Transverse colon (tissue), 3 donors: ENCODE measurements at regions not wholly inside any gene's neighbourhood (a gene's known extent, or its start where the extent isn't known, plus 50 kb on each side); places are given as distances from the start of the nearest gene placed in this dataset.

Source experiments
- EP300 ChIP-seq: sonication (generic); formaldehyde crosslinking; IDR thresholded peaks from one replicate; pipeline ENCODE4 v1.6.1; 2017; ENCODE audit warnings: antibody characterized with exemption, low read depth
- POLR2A ChIP-seq: fragments of 450-650 bp; IDR thresholded peaks from one replicate; pipeline ENCODE4 v1.6.1; 2016; ENCODE audit warnings: antibody characterized with exemption, mild to moderate bottlenecking, moderate library complexity
- TF ChIP-seq, protein P1 (sequence below), 5 experiments: fragments of 200-600 bp in 3 of 5; fragments of 450-650 bp in 2 of 5; sonication (generic) in 3 of 5; IDR thresholded peaks; 1 replicate in 2 of 5; 2 replicates in 3 of 5; pipeline ENCODE4 v1.5.1; 2016 to 2017; ENCODE audit warnings: antibody characterized with exemption in 5 of 5, inconsistent platforms in 3 of 5, mild to moderate bottlenecking in 2 of 5, moderate library complexity in 1 of 5

DNA sequence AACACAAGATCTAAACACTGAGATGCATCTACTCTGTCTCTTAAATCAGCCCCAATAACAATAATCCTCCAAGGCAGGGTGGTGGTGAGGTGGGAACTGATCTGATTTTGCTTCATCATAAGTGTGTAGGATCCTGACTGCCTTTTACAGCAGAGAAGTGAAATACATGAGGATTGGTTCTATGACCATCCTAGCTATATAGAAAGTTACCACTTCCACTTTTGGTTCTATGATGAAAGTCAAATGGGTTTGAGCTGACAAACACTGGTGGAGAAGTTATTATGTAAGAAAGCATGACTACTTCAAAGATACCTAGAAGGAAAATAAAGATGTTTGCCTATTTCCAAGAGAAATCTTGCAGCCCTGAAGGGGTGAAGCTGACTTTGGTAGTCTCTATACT is 181.6 kb downstream of the NKX6-1 start:
- TF ChIP-seq EP300 (no peak), POLR2A (no peak)
- TF ChIP-seq, protein P1, sequence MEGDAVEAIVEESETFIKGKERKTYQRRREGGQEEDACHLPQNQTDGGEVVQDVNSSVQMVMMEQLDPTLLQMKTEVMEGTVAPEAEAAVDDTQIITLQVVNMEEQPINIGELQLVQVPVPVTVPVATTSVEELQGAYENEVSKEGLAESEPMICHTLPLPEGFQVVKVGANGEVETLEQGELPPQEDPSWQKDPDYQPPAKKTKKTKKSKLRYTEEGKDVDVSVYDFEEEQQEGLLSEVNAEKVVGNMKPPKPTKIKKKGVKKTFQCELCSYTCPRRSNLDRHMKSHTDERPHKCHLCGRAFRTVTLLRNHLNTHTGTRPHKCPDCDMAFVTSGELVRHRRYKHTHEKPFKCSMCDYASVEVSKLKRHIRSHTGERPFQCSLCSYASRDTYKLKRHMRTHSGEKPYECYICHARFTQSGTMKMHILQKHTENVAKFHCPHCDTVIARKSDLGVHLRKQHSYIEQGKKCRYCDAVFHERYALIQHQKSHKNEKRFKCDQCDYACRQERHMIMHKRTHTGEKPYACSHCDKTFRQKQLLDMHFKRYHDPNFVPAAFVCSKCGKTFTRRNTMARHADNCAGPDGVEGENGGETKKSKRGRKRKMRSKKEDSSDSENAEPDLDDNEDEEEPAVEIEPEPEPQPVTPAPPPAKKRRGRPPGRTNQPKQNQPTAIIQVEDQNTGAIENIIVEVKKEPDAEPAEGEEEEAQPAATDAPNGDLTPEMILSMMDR (IDR thresholded peaks at IDR 0.05) = no peak
